ENCODE measurements at regions not wholly inside any gene's neighbourhood (a gene's known extent, or its start where the extent isn't known, plus 50 kb on each side); places are given as distances from the start of the nearest gene placed in this dataset.

GRCh38 chr3:191944835-191945234 lies 483.9 kb downstream of the PYDC2 start:
- Mint-ChIP-seq H3K4me1 (ENCODE audit: low read depth, unreplicated experiment) (no peaks in the 10 kb centered on the region), H3K27me3 (ENCODE audit: unreplicated experiment) (peaks cover 1% of the 10 kb centered on the region)
- TF ChIP-seq CTCF (IDR thresholded peaks at IDR 0.05; ENCODE audit: partially characterized antibody, unreplicated experiment), result no peak

GRCh38 chr3:191952186-191952585 lies 491.2 kb downstream of the PYDC2 start:
- TF ChIP-seq CTCF (IDR thresholded peaks at IDR 0.05; ENCODE audit: partially characterized antibody, unreplicated experiment), result no peak
- Mint-ChIP-seq H3K9me3 (ENCODE audit: unreplicated experiment) (no peaks in the 10 kb centered on the region), H3K4me3 (ENCODE audit: unreplicated experiment) (no peak overlapping the region), H3K4me1 (ENCODE audit: low read depth, unreplicated experiment) (no peaks in the 10 kb centered on the region), H3K27me3 (ENCODE audit: unreplicated experiment) (peaks cover 1% of the 10 kb centered on the region), H3K36me3 (ENCODE audit: unreplicated experiment) (no peaks in the 10 kb centered on the region), H3K27ac (ENCODE audit: unreplicated experiment) (no peak overlapping the region)
- DNase-seq, result no peak

More at GRCh38 chr3:191944835-191945234, 483.9 kb downstream of the PYDC2 start:
- no peak overlapping the region for H3K4me3 Mint-ChIP-seq (ENCODE audit: unreplicated experiment)
- H3K9me3 Mint-ChIP-seq (ENCODE audit: unreplicated experiment), result no peaks in the 10 kb centered on the region
- no peaks in the 10 kb centered on the region for H3K36me3 Mint-ChIP-seq (ENCODE audit: unreplicated experiment)
- H3K27ac Mint-ChIP-seq (ENCODE audit: unreplicated experiment), result no peak overlapping the region
- DNase-seq, result no peak

- no peak overlapping the region for H3K27ac Mint-ChIP-seq (ENCODE audit: unreplicated experiment)
- peaks cover 1% of the 10 kb centered on the region for H3K27me3 Mint-ChIP-seq (ENCODE audit: unreplicated experiment)
- no peak overlapping the region for H3K4me3 Mint-ChIP-seq (ENCODE audit: unreplicated experiment)
- TF ChIP-seq CTCF (IDR thresholded peaks at IDR 0.05; ENCODE audit: partially characterized antibody, unreplicated experiment), result no peak
- no peaks in the 10 kb centered on the region for H3K9me3 Mint-ChIP-seq (ENCODE audit: unreplicated experiment)
- no peaks in the 10 kb centered on the region for H3K4me1 Mint-ChIP-seq (ENCODE audit: low read depth, unreplicated experiment)
- no peak for DNase-seq
- no peaks in the 10 kb centered on the region for H3K36me3 Mint-ChIP-seq (ENCODE audit: unreplicated experiment)
Measured at GRCh38 chr3:191952609-191953008, 491.6 kb downstream of the PYDC2 start.

- no peak overlapping the region for H3K4me3 Mint-ChIP-seq (ENCODE audit: unreplicated experiment)
- no peaks in the 10 kb centered on the region for H3K9me3 Mint-ChIP-seq (ENCODE audit: unreplicated experiment)
- H3K27me3 Mint-ChIP-seq (ENCODE audit: unreplicated experiment), result no peaks in the 10 kb centered on the region
- DNase-seq, result no peak
- no peak for TF ChIP-seq CTCF (IDR thresholded peaks at IDR 0.05; ENCODE audit: partially characterized antibody, unreplicated experiment)
- no peaks in the 10 kb centered on the region for H3K36me3 Mint-ChIP-seq (ENCODE audit: unreplicated experiment)
- no peak overlapping the region for H3K27ac Mint-ChIP-seq (ENCODE audit: unreplicated experiment)
- H3K4me1 Mint-ChIP-seq (ENCODE audit: low read depth, unreplicated experiment), result no peaks in the 10 kb centered on the region
Measured at GRCh38 chr3:191958980-191959671, 498.2 kb downstream of the PYDC2 start.

- H3K4me3 Mint-ChIP-seq (ENCODE audit: unreplicated experiment), result no peak overlapping the region
- no peaks in the 10 kb centered on the region for H3K27me3 Mint-ChIP-seq (ENCODE audit: unreplicated experiment)
- no peaks in the 10 kb centered on the region for H3K36me3 Mint-ChIP-seq (ENCODE audit: unreplicated experiment)
- no peaks in the 10 kb centered on the region for H3K4me1 Mint-ChIP-seq (ENCODE audit: low read depth, unreplicated experiment)
- H3K9me3 Mint-ChIP-seq (ENCODE audit: unreplicated experiment), result no peaks in the 10 kb centered on the region
- DNase-seq, result no peak
- no peak overlapping the region for H3K27ac Mint-ChIP-seq (ENCODE audit: unreplicated experiment)
- no peak for TF ChIP-seq CTCF (IDR thresholded peaks at IDR 0.05; ENCODE audit: partially characterized antibody, unreplicated experiment)
Measured at GRCh38 chr3:191959876-191960413, 499.0 kb downstream of the PYDC2 start.
